GM21515 (cell line): ENCODE measurements at regions not wholly inside any gene's neighbourhood (a gene's known extent, or its start where the extent isn't known, plus 50 kb on each side); places are given as distances from the start of the nearest gene placed in this dataset.
"Not testable (repeated sequence)": the region's sequence is repeated elsewhere in the genome, so short reads cannot be mapped to it uniquely, and the experiment has no call there.

ENCODE experiments used
- ATAC-seq: cut with Tn5 transposase; IDR thresholded peaks from one replicate; pipeline ENCODE4 v1.9.1; 2021; ENCODE audit not compliant: unreplicated experiment

- no peak for ATAC-seq
These were observed 532.4 kb upstream of the ITGA1 start for GRCh38 chr5:52255308-52255707.

- ATAC-seq = no peak
These were observed 524.9 kb upstream of the ITGA1 start for GRCh38 chr5:52262844-52263243.

GRCh38 chr5:52269401-52269800, 518.3 kb upstream of the ITGA1 start:
- no peak for ATAC-seq

- ATAC-seq = no peak
These were observed 517.9 kb upstream of the ITGA1 start for GRCh38 chr5:52269859-52270258.

- ATAC-seq = no peak
These were observed 512.1 kb upstream of the ITGA1 start for GRCh38 chr5:52275639-52276038.

GRCh38 chr5:52277101-52277500, 510.6 kb upstream of the ITGA1 start:
- no peak for ATAC-seq

- no peak for ATAC-seq
These were observed 505.1 kb upstream of the ITGA1 start for GRCh38 chr5:52282647-52283046.

GRCh38 chr5:52283221-52283620, 504.5 kb upstream of the ITGA1 start:
- ATAC-seq = no peak

- ATAC-seq = no peak
These were observed 486.9 kb upstream of the ITGA1 start for GRCh38 chr5:52300703-52301372.

- not testable (repeated sequence) for ATAC-seq
These were observed 482.9 kb upstream of the ITGA1 start for GRCh38 chr5:52304816-52305215.

- no peak for ATAC-seq
These were observed 459.4 kb upstream of the ITGA1 start for GRCh38 chr5:52328220-52328806.

- no peak for ATAC-seq
These were observed 456.0 kb upstream of the ITGA1 start for GRCh38 chr5:52331725-52332124.

GRCh38 chr5:52334367-52334766, 453.3 kb upstream of the ITGA1 start:
- ATAC-seq = no peak

GRCh38 chr5:52339285-52339684, 448.4 kb upstream of the ITGA1 start:
- no peak for ATAC-seq

- no peak for ATAC-seq
These were observed 445.4 kb upstream of the ITGA1 start for GRCh38 chr5:52342361-52342760.

GRCh38 chr5:52356311-52356918, 431.3 kb upstream of the ITGA1 start:
- no peak for ATAC-seq

- ATAC-seq = no peak
These were observed 428.5 kb upstream of the ITGA1 start for GRCh38 chr5:52359261-52359660.

GRCh38 chr5:52360985-52361384, 426.7 kb upstream of the ITGA1 start:
- ATAC-seq = no peak

- no peak for ATAC-seq
These were observed 413.4 kb upstream of the ITGA1 start for GRCh38 chr5:52374286-52374685.

GRCh38 chr5:52375969-52376368, 411.7 kb upstream of the ITGA1 start:
- no peak for ATAC-seq

GRCh38 chr5:52376592-52376991, 411.1 kb upstream of the ITGA1 start:
- no peak for ATAC-seq

GRCh38 chr5:52378237-52378636, 409.5 kb upstream of the ITGA1 start:
- no peak for ATAC-seq

GRCh38 chr5:52388349-52388748, 399.4 kb upstream of the ITGA1 start:
- no peak for ATAC-seq
